A549 (cell line): ENCODE measurements at regions not wholly inside any gene's neighbourhood (a gene's known extent, or its start where the extent isn't known, plus 50 kb on each side); places are given as distances from the start of the nearest gene placed in this dataset.

Experiments
- ATAC-seq, 2 experiments: fragments of 200-7000 bp in 1 of 2; fragments of >200 bp in 1 of 2; cut with Nextera tagmentation in 1 of 2; cut with Tn5 transposase in 1 of 2; 3 replicates each; pipeline versions ENCODE4 v1.8.0 to v1.9.1; 2018 to 2020; ENCODE audit warnings: mild to moderate bottlenecking in 1 of 2, moderate library complexity in 1 of 2
- CTCF ChIA-PET: fragments of 300-600 bp; sonication (Branson Sonifier 250); formaldehyde crosslinking; extraction: SDS; loops from one replicate; lab custom pipeline; 2021; ENCODE audit warnings: antibody characterized with exemption, inconsistent platforms; lab: Yijun Ruan, JAX
- POLR2A ChIA-PET: fragments of 350-600 bp; formaldehyde crosslinking; extraction: SDS; loops from one replicate; lab custom pipeline; 2021; ENCODE audit warnings: antibody characterized with exemption, inconsistent platforms; lab: Yijun Ruan, JAX
- DNase-seq, 2 experiments: peaks; one replicate each; pipeline versions ENCODE4 v3.0.0 to v3.0.0-alpha.2; 2011 to 2016; ENCODE audit warnings: low read depth in 1 of 2, low spot score in 1 of 2
- FAIRE-seq: peaks from 2 replicates; lab custom pipeline; 2011; peaks lifted over from hg19 to GRCh38; lab: Jason Lieb, UNC
- H3K27ac ChIP-seq, 2 experiments: fragments of >200 bp; sonication (Bioruptor Twin); formaldehyde crosslinking; 3 replicates each; pipeline ENCODE4 v1.5.1; 2016 to 2017
- H3K4me1 ChIP-seq: fragments of >200 bp; sonication (Bioruptor Twin); formaldehyde crosslinking; 3 replicates; pipeline ENCODE4 v1.6.1; 2016
- H3K4me2 ChIP-seq: fragments of >200 bp; sonication (Bioruptor Twin); formaldehyde crosslinking; 3 replicates; pipeline ENCODE4 v1.6.1; 2016
- H3K4me3 ChIP-seq: fragments of >200 bp; sonication (Bioruptor Twin); formaldehyde crosslinking; 3 replicates; pipeline ENCODE4 v1.5.1; 2016
- H3K9me3 ChIP-seq: fragments of >200 bp; sonication (Bioruptor Twin); formaldehyde crosslinking; 3 replicates; pipeline ENCODE4 v1.6.1; 2016
- BHLHE40 ChIP-seq: IDR thresholded peaks from 2 replicates; pipeline ENCODE4 v1.6.1; 2012; ENCODE audit warnings: low read depth, low read length, inconsistent platforms
- CEBPB ChIP-seq, 2 experiments: fragments of >200 bp in 1 of 2; sonication (Bioruptor Twin) in 1 of 2; formaldehyde crosslinking in 1 of 2; IDR thresholded peaks; 2 replicates each; pipeline ENCODE4 v1.6.1; 2012 to 2016
- CHD2 ChIP-seq: fragments of 150-350 bp; IDR thresholded peaks from 2 replicates; pipeline ENCODE4 v1.6.1; 2014; ENCODE audit warnings: low read length; ENCODE audit not compliant: partially characterized antibody
- CHD4 ChIP-seq: fragments of 200-600 bp; sonication (generic); IDR thresholded peaks from 2 replicates; pipeline ENCODE4 v1.6.1; 2016; ENCODE audit warnings: antibody characterized with exemption, mild to moderate bottlenecking, borderline replicate concordance
- EHF ChIP-seq: fragments of 250-450 bp; sonication (Bioruptor Pico); IDR thresholded peaks from 2 replicates; pipeline ENCODE4 v1.5.0; 2020; ENCODE audit warnings: mild to moderate bottlenecking
- ESRRA ChIP-seq: fragments of 150-350 bp; IDR thresholded peaks from 2 replicates; pipeline ENCODE4 v1.6.1; 2014; ENCODE audit warnings: mild to moderate bottlenecking, low read length, borderline replicate concordance
- FOSB ChIP-seq: fragments of 250-450 bp; sonication (Bioruptor Pico); IDR thresholded peaks from 2 replicates; pipeline ENCODE4 v1.5.0; 2020; ENCODE audit warnings: mild to moderate bottlenecking, moderate library complexity
- FOSL2 ChIP-seq, 2 experiments: fragments of 450-650 bp in 1 of 2; fragments of >200 bp in 1 of 2; sonication (Bioruptor Twin) in 1 of 2; formaldehyde crosslinking; IDR thresholded peaks; 2 replicates each; pipeline versions ENCODE4 v1.5.0 to v1.6.1; 2016 to 2020; ENCODE audit warnings: mild to moderate bottlenecking in 1 of 2, moderate library complexity in 1 of 2
- HOXB13 ChIP-seq: fragments of 250-450 bp; sonication (Bioruptor Pico); IDR thresholded peaks from 2 replicates; pipeline ENCODE4 v1.5.0; 2020; ENCODE audit warnings: low read depth, mild to moderate bottlenecking, moderate library complexity
- HOXB5 ChIP-seq: fragments of 250-450 bp; sonication (Bioruptor Pico); IDR thresholded peaks from 2 replicates; pipeline ENCODE4 v1.5.0; 2020; ENCODE audit warnings: mild to moderate bottlenecking, moderate library complexity
- KDM1A ChIP-seq: fragments of 200-600 bp; sonication (generic); IDR thresholded peaks from 2 replicates; pipeline ENCODE4 v1.6.1; 2016; ENCODE audit warnings: low read depth, mild to moderate bottlenecking
- MAZ ChIP-seq: fragments of 150-350 bp; IDR thresholded peaks from 2 replicates; pipeline ENCODE4 v1.6.1; 2014; ENCODE audit warnings: antibody characterized with exemption, low read depth, low read length, borderline replicate concordance
- MYC ChIP-seq: IDR thresholded peaks from 2 replicates; pipeline ENCODE4 v1.6.1; 2012; ENCODE audit warnings: mild to moderate bottlenecking, inconsistent platforms, low read length, improper control_type of control experiment, borderline replicate concordance
- NFE2L2 ChIP-seq: fragments of 150-350 bp; conservative IDR thresholded peaks from 2 replicates; pipeline ENCODE4 v1.6.1; 2014; ENCODE audit warnings: low read length
- POLR2A ChIP-seq: IDR thresholded peaks from 2 replicates; pipeline ENCODE4 v1.6.1; 2012; ENCODE audit warnings: mild to moderate bottlenecking, low read length
- POLR2AphosphoS2 ChIP-seq: conservative IDR thresholded peaks from 2 replicates; pipeline ENCODE4 v1.6.1; 2012; ENCODE audit warnings: low read length, improper control_type of control experiment, inconsistent platforms
- RAD21 ChIP-seq, 2 experiments: fragments of >200 bp in 1 of 2; sonication (Bioruptor Twin) in 1 of 2; formaldehyde crosslinking in 1 of 2; IDR thresholded peaks in 1 of 2; conservative IDR thresholded peaks in 1 of 2; 2 replicates in 1 of 2; 3 replicates in 1 of 2; pipeline ENCODE4 v1.6.1; 2012 to 2018; ENCODE audit warnings: inconsistent platforms in 1 of 2
- RCOR1 ChIP-seq: fragments of 150-350 bp; IDR thresholded peaks from 2 replicates; pipeline ENCODE4 v1.6.1; 2014; ENCODE audit warnings: antibody characterized with exemption, low read length, low read depth
- SREBF2 ChIP-seq: fragments of 450-650 bp; IDR thresholded peaks from 2 replicates; pipeline ENCODE4 v1.6.1; 2014; ENCODE audit warnings: mild to moderate bottlenecking, moderate library complexity
- TP53 ChIP-seq: fragments of 250-450 bp; sonication (Bioruptor Pico); IDR thresholded peaks from 2 replicates; pipeline ENCODE4 v1.5.0; 2021; ENCODE audit warnings: mild to moderate bottlenecking, moderate library complexity
- ZC3H11A ChIP-seq: fragments of 450-650 bp; IDR thresholded peaks from 2 replicates; pipeline ENCODE4 v1.6.1; 2014; ENCODE audit warnings: antibody characterized with exemption, mild to moderate bottlenecking
- ZNF302 ChIP-seq: fragments of 250-450 bp; sonication (Bioruptor Pico); IDR thresholded peaks from 2 replicates; pipeline ENCODE4 v1.9.0; 2021; ENCODE audit warnings: inconsistent platforms, mild to moderate bottlenecking, moderate library complexity
- WGBS: methylation state at CpG from one replicate; pipeline ENCODE4 v1.1.6; 2017; ENCODE audit errors: missing lambda C conversion rate; 5-methylcytosine and 5-hydroxymethylcytosine counted together
- TF ChIP-seq, protein P1 (sequence below): fragments of 450-650 bp; IDR thresholded peaks from 2 replicates; pipeline ENCODE4 v1.6.1; 2014; ENCODE audit warnings: antibody characterized with exemption
- TF ChIP-seq, protein P2 (sequence below): fragments of 200-600 bp; sonication (generic); IDR thresholded peaks from 2 replicates; pipeline ENCODE4 v1.6.1; 2016; ENCODE audit warnings: antibody characterized with exemption, mild to moderate bottlenecking, moderate library complexity
- TF ChIP-seq, protein P3 (sequence below): fragments of 150-350 bp; IDR thresholded peaks from 2 replicates; pipeline ENCODE4 v1.6.1; 2014; ENCODE audit warnings: low read depth, mild to moderate bottlenecking, low read length
- TF ChIP-seq, protein P4 (sequence below): fragments of 250-450 bp; sonication (Bioruptor Pico); IDR thresholded peaks from 2 replicates; pipeline ENCODE4 v1.5.0; 2021; ENCODE audit warnings: mild to moderate bottlenecking, moderate library complexity, borderline replicate concordance

DNA sequence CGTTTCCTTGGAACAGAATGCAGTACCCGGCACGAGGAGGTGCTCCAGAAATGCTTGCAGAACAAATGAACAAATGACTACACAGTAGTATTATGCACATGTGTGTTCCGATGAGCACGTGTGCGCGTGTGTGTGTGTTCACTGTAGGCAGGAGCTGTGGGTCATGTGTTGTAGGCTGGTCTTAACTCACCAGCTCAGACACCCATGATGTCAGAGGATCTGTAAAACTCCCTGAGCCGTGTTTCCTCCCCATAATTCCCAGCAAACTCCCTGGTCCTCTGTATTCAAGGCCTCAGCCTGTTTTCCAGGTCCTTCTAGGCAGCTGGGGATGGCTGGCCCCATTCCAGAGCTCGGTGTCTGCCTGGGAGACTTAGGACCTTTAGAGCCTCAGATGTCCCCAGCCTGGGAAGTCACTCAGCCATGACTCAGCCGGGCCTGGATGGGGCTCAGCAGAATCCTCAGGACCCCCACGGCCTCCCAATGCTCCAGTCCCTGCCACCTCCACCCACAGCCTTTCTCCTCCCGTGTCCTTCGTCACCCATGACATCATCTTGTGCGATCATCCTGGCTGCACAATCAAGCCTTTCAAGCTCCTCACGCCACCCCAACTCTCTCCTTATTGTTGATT is 475.0 kb upstream of the SULF2 start:
- Histone ChIP-seq H3K4me3 (no peak overlapping the region), H3K27ac (no peak overlapping the region), H3K4me2 (no peak overlapping the region), H3K9me3 (peaks cover 15% of the 10 kb centered on the region; the same call in 1 of the 3 replicates), H3K4me1 (no peaks in the 10 kb centered on the region)
- DNase-seq, result no peak
- 49% methylated on average over 15 of the region's 15 CpGs for WGBS
- CTCF ChIA-PET, result interaction anchor here (0.6 to 1.3 kb wide), 4 partner anchors 8 to 583 kb away, joined by 3 read pairs; no protein-coding TSS in a partner anchor
- ATAC-seq, result no peak
- TF ChIP-seq ESRRA (no peak), CHD4 (no peak)
- POLR2A ChIA-PET, result no interaction called here
- FAIRE-seq, result no peak

DNA sequence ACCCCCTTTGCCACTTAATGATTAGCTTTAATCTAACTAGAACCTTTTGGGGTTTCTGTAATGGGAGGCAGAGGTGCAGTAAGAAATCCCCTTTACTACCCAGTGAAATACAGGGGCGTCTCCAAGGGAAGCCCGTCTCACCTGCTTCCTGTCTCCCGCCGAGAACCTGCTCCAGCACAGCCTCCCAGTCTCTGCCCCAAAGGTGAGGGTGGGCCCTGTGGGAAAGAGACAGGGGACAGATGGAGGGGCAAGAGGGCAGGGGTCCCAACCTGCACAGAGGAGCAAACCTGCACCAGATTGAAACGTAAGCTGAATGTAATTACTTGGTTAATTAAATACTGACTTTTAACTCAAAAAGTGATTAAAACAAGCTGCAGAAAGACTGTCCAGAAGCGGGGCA is 474.2 kb upstream of the SULF2 start:
- CTCF ChIA-PET, result interaction anchor here (0.6 to 1.0 kb wide), 4 partner anchors 9 to 582 kb away, joined by 3 to 4 read pairs (median 3); partner anchors contain the start of gene SULF2

DNA sequence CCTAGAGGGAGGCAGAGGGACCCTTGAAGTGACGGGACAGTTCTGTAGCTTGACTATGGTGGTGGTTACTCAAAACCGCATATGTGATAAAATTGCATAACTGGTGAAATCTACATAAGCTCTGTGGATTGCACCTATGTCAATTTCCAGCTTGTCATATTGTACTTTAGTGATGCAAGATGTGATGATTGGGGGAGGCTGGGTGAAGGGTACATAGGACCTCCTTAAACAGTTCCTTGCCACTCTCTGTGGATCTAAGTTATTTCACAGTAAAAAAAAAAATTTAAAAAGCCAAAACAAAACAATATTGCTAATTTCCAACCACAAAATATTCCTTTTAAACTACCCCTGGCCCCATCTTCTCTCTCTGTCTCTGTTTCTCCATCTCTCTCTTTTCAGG is 472.6 kb upstream of the SULF2 start:
- no peak overlapping the region for H3K4me2 ChIP-seq
- CTCF ChIA-PET, result interaction anchor here (0.6 kb wide), 1 partner anchor 488 kb away, joined by 4 read pairs; no protein-coding TSS in a partner anchor
- no peaks in the 10 kb centered on the region for H3K4me1 ChIP-seq
- H3K9me3 ChIP-seq, result peaks cover 15% of the 10 kb centered on the region; the same call in 1 of the 3 replicates
- FAIRE-seq (no peak), DNase-seq (no peak), ATAC-seq (no peak)
- TF ChIP-seq EHF (CRISPR knock-in tag) (no peak), BHLHE40 (no peak), FOSB (CRISPR knock-in tag) (no peak), CEBPB (IDR thresholded peaks at IDR 0.05) (no peak), FOSL2 (IDR thresholded peaks at IDR 0.05) (no peak), FOSL2 (CRISPR knock-in tag; IDR thresholded peaks at IDR 0.05) (no peak), HOXB5 (CRISPR knock-in tag) (no peak), MYC (no peak)
- TF ChIP-seq, protein P1, sequence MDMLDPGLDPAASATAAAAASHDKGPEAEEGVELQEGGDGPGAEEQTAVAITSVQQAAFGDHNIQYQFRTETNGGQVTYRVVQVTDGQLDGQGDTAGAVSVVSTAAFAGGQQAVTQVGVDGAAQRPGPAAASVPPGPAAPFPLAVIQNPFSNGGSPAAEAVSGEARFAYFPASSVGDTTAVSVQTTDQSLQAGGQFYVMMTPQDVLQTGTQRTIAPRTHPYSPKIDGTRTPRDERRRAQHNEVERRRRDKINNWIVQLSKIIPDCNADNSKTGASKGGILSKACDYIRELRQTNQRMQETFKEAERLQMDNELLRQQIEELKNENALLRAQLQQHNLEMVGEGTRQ, result no peak
- TF ChIP-seq, protein P2, sequence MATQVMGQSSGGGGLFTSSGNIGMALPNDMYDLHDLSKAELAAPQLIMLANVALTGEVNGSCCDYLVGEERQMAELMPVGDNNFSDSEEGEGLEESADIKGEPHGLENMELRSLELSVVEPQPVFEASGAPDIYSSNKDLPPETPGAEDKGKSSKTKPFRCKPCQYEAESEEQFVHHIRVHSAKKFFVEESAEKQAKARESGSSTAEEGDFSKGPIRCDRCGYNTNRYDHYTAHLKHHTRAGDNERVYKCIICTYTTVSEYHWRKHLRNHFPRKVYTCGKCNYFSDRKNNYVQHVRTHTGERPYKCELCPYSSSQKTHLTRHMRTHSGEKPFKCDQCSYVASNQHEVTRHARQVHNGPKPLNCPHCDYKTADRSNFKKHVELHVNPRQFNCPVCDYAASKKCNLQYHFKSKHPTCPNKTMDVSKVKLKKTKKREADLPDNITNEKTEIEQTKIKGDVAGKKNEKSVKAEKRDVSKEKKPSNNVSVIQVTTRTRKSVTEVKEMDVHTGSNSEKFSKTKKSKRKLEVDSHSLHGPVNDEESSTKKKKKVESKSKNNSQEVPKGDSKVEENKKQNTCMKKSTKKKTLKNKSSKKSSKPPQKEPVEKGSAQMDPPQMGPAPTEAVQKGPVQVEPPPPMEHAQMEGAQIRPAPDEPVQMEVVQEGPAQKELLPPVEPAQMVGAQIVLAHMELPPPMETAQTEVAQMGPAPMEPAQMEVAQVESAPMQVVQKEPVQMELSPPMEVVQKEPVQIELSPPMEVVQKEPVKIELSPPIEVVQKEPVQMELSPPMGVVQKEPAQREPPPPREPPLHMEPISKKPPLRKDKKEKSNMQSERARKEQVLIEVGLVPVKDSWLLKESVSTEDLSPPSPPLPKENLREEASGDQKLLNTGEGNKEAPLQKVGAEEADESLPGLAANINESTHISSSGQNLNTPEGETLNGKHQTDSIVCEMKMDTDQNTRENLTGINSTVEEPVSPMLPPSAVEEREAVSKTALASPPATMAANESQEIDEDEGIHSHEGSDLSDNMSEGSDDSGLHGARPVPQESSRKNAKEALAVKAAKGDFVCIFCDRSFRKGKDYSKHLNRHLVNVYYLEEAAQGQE, result no peak
- TF ChIP-seq, protein P3, sequence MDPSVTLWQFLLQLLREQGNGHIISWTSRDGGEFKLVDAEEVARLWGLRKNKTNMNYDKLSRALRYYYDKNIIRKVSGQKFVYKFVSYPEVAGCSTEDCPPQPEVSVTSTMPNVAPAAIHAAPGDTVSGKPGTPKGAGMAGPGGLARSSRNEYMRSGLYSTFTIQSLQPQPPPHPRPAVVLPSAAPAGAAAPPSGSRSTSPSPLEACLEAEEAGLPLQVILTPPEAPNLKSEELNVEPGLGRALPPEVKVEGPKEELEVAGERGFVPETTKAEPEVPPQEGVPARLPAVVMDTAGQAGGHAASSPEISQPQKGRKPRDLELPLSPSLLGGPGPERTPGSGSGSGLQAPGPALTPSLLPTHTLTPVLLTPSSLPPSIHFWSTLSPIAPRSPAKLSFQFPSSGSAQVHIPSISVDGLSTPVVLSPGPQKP, result no peak
- WGBS, result 29% methylated on average over 2 of the region's 2 CpGs
- POLR2A ChIA-PET, result no interaction called here
- no peak overlapping the region for H3K27ac ChIP-seq
- H3K4me3 ChIP-seq, result no peak overlapping the region

More for the DNA sequence above, 474.2 kb upstream of the SULF2 start:
- 58% methylated on average over 6 of the region's 6 CpGs for whole genome bisulfite sequencing
- Histone ChIP-seq H3K9me3 (peaks cover 15% of the 10 kb centered on the region; the same call in 1 of the 3 replicates), H3K4me2 (no peak overlapping the region), H3K4me3 (no peak overlapping the region), H3K4me1 (no peaks in the 10 kb centered on the region), H3K27ac (no peak overlapping the region)
- POLR2A ChIA-PET, result no interaction called here
- FAIRE-seq (no peak), DNase-seq (no peak), ATAC-seq (no peak)
- no peak for TF ChIP-seq TP53
- no peak for TF ChIP-seq KDM1A
- TF ChIP-seq CHD2, result no peak
- no peak for TF ChIP-seq ZNF302 (CRISPR knock-in tag)
- TF ChIP-seq EHF (CRISPR knock-in tag), result no peak
- TF ChIP-seq SREBF2, result no peak
- TF ChIP-seq NFE2L2, result no peak
- TF ChIP-seq, protein P4, sequence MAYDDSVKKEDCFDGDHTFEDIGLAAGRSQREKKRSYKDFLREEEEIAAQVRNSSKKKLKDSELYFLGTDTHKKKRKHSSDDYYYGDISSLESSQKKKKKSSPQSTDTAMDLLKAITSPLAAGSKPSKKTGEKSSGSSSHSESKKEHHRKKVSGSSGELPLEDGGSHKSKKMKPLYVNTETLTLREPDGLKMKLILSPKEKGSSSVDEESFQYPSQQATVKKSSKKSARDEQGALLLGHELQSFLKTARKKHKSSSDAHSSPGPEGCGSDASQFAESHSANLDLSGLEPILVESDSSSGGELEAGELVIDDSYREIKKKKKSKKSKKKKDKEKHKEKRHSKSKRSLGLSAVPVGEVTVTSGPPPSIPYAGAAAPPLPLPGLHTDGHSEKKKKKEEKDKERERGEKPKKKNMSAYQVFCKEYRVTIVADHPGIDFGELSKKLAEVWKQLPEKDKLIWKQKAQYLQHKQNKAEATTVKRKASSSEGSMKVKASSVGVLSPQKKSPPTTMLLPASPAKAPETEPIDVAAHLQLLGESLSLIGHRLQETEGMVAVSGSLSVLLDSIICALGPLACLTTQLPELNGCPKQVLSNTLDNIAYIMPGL (CRISPR knock-in tag), result no peak
- no peak for TF ChIP-seq RCOR1
- TF ChIP-seq HOXB13 (CRISPR knock-in tag), result no peak
- TF ChIP-seq MYC, result no peak
- no peak for TF ChIP-seq MAZ
- no peak for TF ChIP-seq RAD21 (conservative IDR thresholded peaks at IDR 0.05 in 1 of 2, IDR thresholded peaks at IDR 0.05 in 1 of 2)
- TF ChIP-seq POLR2A, result no peak
- TF ChIP-seq POLR2AphosphoS2, result no peak
- no peak for TF ChIP-seq ZC3H11A
